ENCODE measurements at regions not wholly inside any gene's neighbourhood (a gene's known extent, or its start where the extent isn't known, plus 50 kb on each side); places are given as distances from the start of the nearest gene placed in this dataset.
"Not testable (repeated sequence)": the region's sequence is repeated elsewhere in the genome, so short reads cannot be mapped to it uniquely, and the experiment has no call there.

DNA sequence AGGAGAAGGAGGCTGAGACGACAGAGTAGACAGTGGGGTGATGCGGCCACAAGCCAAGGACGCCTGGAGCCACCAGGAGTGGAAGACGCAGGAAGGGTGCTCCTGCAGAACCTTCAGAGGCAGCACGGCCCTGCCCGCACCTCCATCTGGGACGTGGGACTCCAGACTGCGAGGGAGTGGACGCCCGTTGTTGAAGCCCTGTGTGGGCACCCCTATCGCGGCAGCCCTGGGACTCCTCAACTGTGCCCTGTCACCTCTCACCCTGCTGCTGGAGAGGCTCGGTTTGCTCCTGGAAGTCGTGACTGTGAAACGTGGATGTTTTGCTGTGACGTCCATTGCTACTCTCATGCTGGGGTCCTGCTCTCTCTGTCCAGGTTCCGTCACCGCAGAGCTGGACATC is 100.6 kb upstream of the LRPAP1 start:
- not testable (repeated sequence) for TF ChIP-seq CTCF (IDR thresholded peaks at IDR 0.05); ZFX (IDR thresholded peaks at IDR 0.05; ENCODE audit: borderline replicate concordance)
